Parathyroid adenoma (tissue), 2 donors: ENCODE measurements at regions not wholly inside any gene's neighbourhood (a gene's known extent, or its start where the extent isn't known, plus 50 kb on each side); places are given as distances from the start of the nearest gene placed in this dataset.

Experiments used
- H2AFZ ChIP-seq: fragments of 300-600 bp; sonication (generic); one replicate; pipeline ENCODE4 v1.7.0; 2017; ENCODE audit warnings: antibody characterized with exemption, mild to moderate bottlenecking
- H3K27ac ChIP-seq: fragments of 300-600 bp; sonication (generic); one replicate; pipeline ENCODE4 v1.7.0; 2017
- H3K27me3 ChIP-seq: fragments of 300-600 bp; sonication (generic); one replicate; pipeline ENCODE4 v1.7.0; 2017; ENCODE audit warnings: low read length; ENCODE audit not compliant: control insufficient read depth, insufficient read depth
- H3K36me3 ChIP-seq: fragments of 300-600 bp; sonication (generic); one replicate; pipeline ENCODE4 v1.7.0; 2017; ENCODE audit warnings: low read length; ENCODE audit not compliant: control insufficient read depth, insufficient read depth
- H3K4me1 ChIP-seq: fragments of 300-600 bp; sonication (generic); one replicate; pipeline ENCODE4 v1.7.0; 2017; ENCODE audit warnings: control low read depth
- H3K4me2 ChIP-seq: fragments of 300-600 bp; sonication (generic); one replicate; pipeline ENCODE4 v1.7.0; 2017; ENCODE audit warnings: low read length
- H3K4me3 ChIP-seq: fragments of 300-600 bp; sonication (generic); one replicate; pipeline ENCODE4 v1.7.0; 2017; ENCODE audit warnings: low read depth, low read length
- H3K79me2 ChIP-seq: fragments of 300-600 bp; sonication (generic); one replicate; pipeline ENCODE4 v1.7.0; 2017; ENCODE audit warnings: control low read depth
- H3K9ac ChIP-seq: fragments of 300-600 bp; sonication (generic); one replicate; pipeline ENCODE4 v1.7.0; 2017; ENCODE audit warnings: mild to moderate bottlenecking
- H3K9me3 ChIP-seq: fragments of 300-600 bp; sonication (generic); one replicate; pipeline ENCODE4 v1.7.0; 2017; ENCODE audit warnings: low read length; ENCODE audit not compliant: control insufficient read depth
- TF ChIP-seq, protein P1 (sequence below): fragments of 300-600 bp; sonication (generic); IDR thresholded peaks from one replicate; pipeline ENCODE4 v1.7.0; 2017; ENCODE audit warnings: antibody characterized with exemption, mild to moderate bottlenecking
- donor health status: primary hyperparathyroidism.

DNA sequence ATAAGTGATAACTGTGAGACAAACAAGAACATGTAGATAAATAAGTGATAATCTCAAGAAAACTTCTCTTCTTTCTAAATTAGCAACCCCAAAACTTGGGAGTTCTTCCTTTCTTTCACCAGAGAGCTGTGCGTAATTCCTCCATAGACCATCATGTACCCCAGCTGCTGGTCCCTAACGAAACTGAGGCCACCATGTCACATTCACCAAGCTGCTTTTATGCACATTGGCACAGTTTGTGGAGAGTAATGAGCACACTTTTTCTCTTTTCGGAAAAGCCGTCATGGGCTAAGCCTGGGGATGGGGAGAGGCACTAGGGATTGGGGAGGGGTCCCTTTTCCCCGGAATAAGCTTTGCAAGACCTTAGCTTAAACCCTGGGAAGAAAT, 561.4 kb downstream of the BNC2 start:
- Histone ChIP-seq H3K9me3 (no peaks in the 10 kb centered on the region), H2AFZ (no peak overlapping the region), H3K4me2 (no peak overlapping the region), H3K9ac (no peak overlapping the region), H3K79me2 (no peaks in the 10 kb centered on the region), H3K36me3 (no peaks in the 10 kb centered on the region), H3K27ac (no peak overlapping the region), H3K4me3 (no peak overlapping the region), H3K27me3 (no peaks in the 10 kb centered on the region), H3K4me1 (no peaks in the 10 kb centered on the region)
- TF ChIP-seq, protein P1, sequence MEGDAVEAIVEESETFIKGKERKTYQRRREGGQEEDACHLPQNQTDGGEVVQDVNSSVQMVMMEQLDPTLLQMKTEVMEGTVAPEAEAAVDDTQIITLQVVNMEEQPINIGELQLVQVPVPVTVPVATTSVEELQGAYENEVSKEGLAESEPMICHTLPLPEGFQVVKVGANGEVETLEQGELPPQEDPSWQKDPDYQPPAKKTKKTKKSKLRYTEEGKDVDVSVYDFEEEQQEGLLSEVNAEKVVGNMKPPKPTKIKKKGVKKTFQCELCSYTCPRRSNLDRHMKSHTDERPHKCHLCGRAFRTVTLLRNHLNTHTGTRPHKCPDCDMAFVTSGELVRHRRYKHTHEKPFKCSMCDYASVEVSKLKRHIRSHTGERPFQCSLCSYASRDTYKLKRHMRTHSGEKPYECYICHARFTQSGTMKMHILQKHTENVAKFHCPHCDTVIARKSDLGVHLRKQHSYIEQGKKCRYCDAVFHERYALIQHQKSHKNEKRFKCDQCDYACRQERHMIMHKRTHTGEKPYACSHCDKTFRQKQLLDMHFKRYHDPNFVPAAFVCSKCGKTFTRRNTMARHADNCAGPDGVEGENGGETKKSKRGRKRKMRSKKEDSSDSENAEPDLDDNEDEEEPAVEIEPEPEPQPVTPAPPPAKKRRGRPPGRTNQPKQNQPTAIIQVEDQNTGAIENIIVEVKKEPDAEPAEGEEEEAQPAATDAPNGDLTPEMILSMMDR = no peak

DNA sequence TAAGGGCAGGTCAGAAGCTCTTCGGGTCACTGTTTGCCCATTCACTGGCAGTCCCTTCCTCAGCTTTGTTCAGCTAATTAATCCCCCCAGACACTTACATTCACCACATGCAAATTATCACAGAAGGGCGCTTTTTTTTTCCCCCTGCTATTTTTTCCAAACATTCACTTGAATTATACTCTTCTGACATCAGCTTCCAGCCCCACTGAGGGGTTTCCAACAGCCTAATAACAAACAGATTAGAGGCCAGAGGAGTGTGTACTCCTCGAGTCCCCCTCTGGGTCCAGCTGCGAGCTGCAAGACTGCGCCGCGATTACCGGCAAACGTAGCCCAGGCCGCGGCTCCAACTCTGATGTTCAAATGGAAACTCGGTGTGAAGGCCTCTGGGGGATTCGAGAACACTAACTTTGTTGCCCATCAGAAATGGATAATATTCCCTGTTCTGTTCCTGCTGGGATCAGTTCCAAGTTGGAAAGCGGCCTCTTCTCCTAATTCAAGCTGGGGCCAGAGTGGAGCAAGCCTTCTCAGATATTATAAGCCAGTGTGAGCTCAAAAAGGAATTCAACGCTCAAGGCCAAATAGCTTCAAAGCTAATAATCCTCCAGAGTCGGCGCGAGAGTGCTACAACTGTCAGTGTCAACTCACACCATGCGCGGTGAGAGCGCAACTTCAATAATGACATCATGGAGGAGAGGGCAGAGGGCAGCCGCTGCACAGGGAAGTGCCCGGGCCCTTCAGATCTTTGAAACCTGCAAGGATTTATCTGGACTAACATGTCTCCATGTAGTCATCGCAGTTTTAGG, 560.8 kb downstream of the BNC2 start:
- no peak overlapping the region for H3K4me3 ChIP-seq
- H3K27ac ChIP-seq = no peak overlapping the region

DNA sequence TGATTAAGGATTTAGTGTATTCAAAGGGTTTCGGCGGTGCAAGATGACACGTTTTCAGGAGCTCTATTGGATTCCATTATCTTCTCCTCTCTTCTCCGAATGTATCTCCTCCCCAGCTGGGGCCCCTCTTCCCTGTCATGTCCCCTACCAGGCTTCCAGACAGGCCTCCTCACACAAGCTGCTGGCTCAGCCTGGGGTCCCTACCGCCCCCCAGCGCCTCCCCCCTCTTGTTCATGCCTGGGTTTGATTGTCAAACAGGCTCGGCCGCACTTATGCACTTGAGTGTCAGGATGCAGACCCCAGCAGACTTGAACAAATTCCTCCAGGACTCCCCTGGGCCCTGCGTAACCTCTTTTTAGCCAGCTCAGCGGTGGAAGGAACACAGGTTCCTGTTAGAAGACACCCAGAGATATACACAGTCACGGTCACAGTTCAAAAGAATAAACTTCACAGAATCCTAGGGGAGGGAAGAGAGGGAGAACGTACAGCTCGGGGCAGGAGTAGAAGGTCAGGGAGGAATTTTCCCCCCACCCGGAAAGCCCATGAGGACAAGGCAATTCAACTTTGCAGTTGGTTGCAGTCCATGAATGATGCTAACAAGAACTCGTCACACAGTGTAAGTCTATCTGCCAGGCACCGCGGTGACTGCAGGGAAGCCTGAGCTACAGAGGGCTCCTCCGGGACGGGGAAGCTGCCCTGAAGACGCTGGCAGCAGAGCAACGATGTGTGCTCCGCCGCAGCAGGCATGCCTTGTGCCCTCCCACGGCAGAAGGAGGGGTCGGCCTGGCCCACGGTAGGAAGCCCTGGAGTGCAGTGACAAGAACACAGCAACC, 560.0 kb downstream of the BNC2 start:
- Histone ChIP-seq H2AFZ (no peak overlapping the region), H3K9me3 (no peaks in the 10 kb centered on the region), H3K4me3 (no peak overlapping the region), H3K4me1 (no peaks in the 10 kb centered on the region), H3K9ac (no peak overlapping the region), H3K27me3 (no peaks in the 10 kb centered on the region), H3K79me2 (no peaks in the 10 kb centered on the region), H3K27ac (no peak overlapping the region), H3K36me3 (no peaks in the 10 kb centered on the region), H3K4me2 (no peak overlapping the region)
- TF ChIP-seq, protein P1 = no peak

More for the DNA sequence above, 560.8 kb downstream of the BNC2 start:
- Histone ChIP-seq H3K4me1 (no peaks in the 10 kb centered on the region), H2AFZ (no peak overlapping the region), H3K9ac (no peak overlapping the region), H3K36me3 (no peaks in the 10 kb centered on the region), H3K79me2 (no peaks in the 10 kb centered on the region), H3K4me2 (no peak overlapping the region), H3K27me3 (no peaks in the 10 kb centered on the region), H3K9me3 (no peaks in the 10 kb centered on the region)
- TF ChIP-seq, protein P1 = no peak

DNA sequence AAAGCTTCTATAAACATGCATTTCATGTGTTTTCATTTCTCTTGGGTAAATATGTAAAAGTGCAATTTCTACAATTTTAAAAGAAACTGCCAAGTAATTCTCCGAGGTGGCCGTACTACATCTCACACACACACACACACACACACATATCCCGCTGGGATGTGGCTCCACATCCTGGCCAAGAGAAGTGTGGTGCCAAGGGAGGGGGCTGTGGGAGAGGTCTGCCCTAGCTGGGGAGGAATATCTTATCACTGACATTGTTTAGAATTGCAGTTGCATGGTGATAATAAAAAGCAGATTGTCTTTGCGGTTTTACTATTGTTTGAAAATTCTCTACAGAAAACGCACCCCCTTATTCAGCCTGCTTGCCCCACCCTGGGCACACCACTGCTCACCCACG, 558.4 kb downstream of the BNC2 start:
- H3K27ac ChIP-seq = no peak overlapping the region
- H3K36me3 ChIP-seq = no peaks in the 10 kb centered on the region
- no peaks in the 10 kb centered on the region for H3K4me1 ChIP-seq
- H3K9me3 ChIP-seq = no peaks in the 10 kb centered on the region
- no peak overlapping the region for H2AFZ ChIP-seq
- TF ChIP-seq, protein P1 = no peak
- no peak overlapping the region for H3K9ac ChIP-seq
- H3K4me3 ChIP-seq = no peak overlapping the region
- no peaks in the 10 kb centered on the region for H3K27me3 ChIP-seq
- H3K79me2 ChIP-seq = no peaks in the 10 kb centered on the region
- no peak overlapping the region for H3K4me2 ChIP-seq
